GM19043 (cell line): ENCODE measurements at regions not wholly inside any gene's neighbourhood (a gene's known extent, or its start where the extent isn't known, plus 50 kb on each side); places are given as distances from the start of the nearest gene placed in this dataset.

Source experiments
- ATAC-seq: cut with Tn5 transposase; IDR thresholded peaks from one replicate; pipeline ENCODE4 v1.9.1; 2021; ENCODE audit warnings: low read depth; ENCODE audit not compliant: unreplicated experiment

- no peak for ATAC-seq
Measured at GRCh38 chr17:79332011-79332554, 257.5 kb downstream of the ENGASE start.

GRCh38 chr17:79331492-79331891, 256.9 kb downstream of the ENGASE start:
- no peak for ATAC-seq

- ATAC-seq = no peak
Measured at GRCh38 chr17:79330696-79331095, 256.1 kb downstream of the ENGASE start.

GRCh38 chr17:79330229-79330628, 255.6 kb downstream of the ENGASE start:
- no peak for ATAC-seq

GRCh38 chr17:79326814-79327213, 252.2 kb downstream of the ENGASE start:
- no peak for ATAC-seq

GRCh38 chr17:79325709-79326430, 251.2 kb downstream of the ENGASE start:
- ATAC-seq = no peak

- ATAC-seq = no peak
Measured at GRCh38 chr17:79324194-79324593, 249.6 kb downstream of the ENGASE start.

GRCh38 chr17:79323566-79323965, 248.9 kb downstream of the ENGASE start:
- ATAC-seq = no peak

GRCh38 chr17:79322211-79323123, 247.8 kb downstream of the ENGASE start:
- no peak for ATAC-seq

GRCh38 chr17:79320331-79320730, 245.7 kb downstream of the ENGASE start:
- ATAC-seq = no peak

- no peak for ATAC-seq
Measured at GRCh38 chr17:79317916-79318315, 243.3 kb downstream of the ENGASE start.

GRCh38 chr17:79316805-79317204, 242.2 kb downstream of the ENGASE start:
- no peak for ATAC-seq

- no peak for ATAC-seq
Measured at GRCh38 chr17:79315358-79316105, 240.9 kb downstream of the ENGASE start.

- no peak for ATAC-seq
Measured at GRCh38 chr17:79314617-79315357, 240.2 kb downstream of the ENGASE start.

- ATAC-seq = no peak
Measured at GRCh38 chr17:79311373-79311772, 236.7 kb downstream of the ENGASE start.

- ATAC-seq = no peak
Measured at GRCh38 chr17:79306424-79307318, 232.0 kb downstream of the ENGASE start.

- ATAC-seq = no peak
Measured at GRCh38 chr17:79305768-79306423, 231.3 kb downstream of the ENGASE start.

- no peak for ATAC-seq
Measured at GRCh38 chr17:79305376-79305767, 230.7 kb downstream of the ENGASE start.

GRCh38 chr17:79304884-79305283, 230.3 kb downstream of the ENGASE start:
- no peak for ATAC-seq
